ENCODE measurements at regions not wholly inside any gene's neighbourhood (a gene's known extent, or its start where the extent isn't known, plus 50 kb on each side); places are given as distances from the start of the nearest gene placed in this dataset.
"Not testable (repeated sequence)": the region's sequence is repeated elsewhere in the genome, so short reads cannot be mapped to it uniquely, and the experiment has no call there.

- TF ChIP-seq, protein P1, sequence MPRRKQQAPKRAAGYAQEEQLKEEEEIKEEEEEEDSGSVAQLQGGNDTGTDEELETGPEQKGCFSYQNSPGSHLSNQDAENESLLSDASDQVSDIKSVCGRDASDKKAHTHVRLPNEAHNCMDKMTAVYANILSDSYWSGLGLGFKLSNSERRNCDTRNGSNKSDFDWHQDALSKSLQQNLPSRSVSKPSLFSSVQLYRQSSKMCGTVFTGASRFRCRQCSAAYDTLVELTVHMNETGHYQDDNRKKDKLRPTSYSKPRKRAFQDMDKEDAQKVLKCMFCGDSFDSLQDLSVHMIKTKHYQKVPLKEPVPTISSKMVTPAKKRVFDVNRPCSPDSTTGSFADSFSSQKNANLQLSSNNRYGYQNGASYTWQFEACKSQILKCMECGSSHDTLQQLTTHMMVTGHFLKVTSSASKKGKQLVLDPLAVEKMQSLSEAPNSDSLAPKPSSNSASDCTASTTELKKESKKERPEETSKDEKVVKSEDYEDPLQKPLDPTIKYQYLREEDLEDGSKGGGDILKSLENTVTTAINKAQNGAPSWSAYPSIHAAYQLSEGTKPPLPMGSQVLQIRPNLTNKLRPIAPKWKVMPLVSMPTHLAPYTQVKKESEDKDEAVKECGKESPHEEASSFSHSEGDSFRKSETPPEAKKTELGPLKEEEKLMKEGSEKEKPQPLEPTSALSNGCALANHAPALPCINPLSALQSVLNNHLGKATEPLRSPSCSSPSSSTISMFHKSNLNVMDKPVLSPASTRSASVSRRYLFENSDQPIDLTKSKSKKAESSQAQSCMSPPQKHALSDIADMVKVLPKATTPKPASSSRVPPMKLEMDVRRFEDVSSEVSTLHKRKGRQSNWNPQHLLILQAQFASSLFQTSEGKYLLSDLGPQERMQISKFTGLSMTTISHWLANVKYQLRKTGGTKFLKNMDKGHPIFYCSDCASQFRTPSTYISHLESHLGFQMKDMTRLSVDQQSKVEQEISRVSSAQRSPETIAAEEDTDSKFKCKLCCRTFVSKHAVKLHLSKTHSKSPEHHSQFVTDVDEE (CRISPR knock-in tag; IDR thresholded peaks at IDR 0.05) = no peak
- no peak for TF ChIP-seq GLIS3 (CRISPR knock-in tag; IDR thresholded peaks at IDR 0.05)
- no peak for TF ChIP-seq ESRRG (CRISPR knock-in tag; IDR thresholded peaks at IDR 0.05)
- TF ChIP-seq ZNF70 (CRISPR knock-in tag; IDR thresholded peaks at IDR 0.05) = no peak
- TF ChIP-seq ZNF8 (CRISPR knock-in tag; IDR thresholded peaks at IDR 0.05) = no peak
- no peak for TF ChIP-seq PPARA (CRISPR knock-in tag; IDR thresholded peaks at IDR 0.05; ENCODE audit: borderline replicate concordance)
- TF ChIP-seq OSR1 (CRISPR knock-in tag; IDR thresholded peaks at IDR 0.05) = no peak
- TF ChIP-seq, protein P2, sequence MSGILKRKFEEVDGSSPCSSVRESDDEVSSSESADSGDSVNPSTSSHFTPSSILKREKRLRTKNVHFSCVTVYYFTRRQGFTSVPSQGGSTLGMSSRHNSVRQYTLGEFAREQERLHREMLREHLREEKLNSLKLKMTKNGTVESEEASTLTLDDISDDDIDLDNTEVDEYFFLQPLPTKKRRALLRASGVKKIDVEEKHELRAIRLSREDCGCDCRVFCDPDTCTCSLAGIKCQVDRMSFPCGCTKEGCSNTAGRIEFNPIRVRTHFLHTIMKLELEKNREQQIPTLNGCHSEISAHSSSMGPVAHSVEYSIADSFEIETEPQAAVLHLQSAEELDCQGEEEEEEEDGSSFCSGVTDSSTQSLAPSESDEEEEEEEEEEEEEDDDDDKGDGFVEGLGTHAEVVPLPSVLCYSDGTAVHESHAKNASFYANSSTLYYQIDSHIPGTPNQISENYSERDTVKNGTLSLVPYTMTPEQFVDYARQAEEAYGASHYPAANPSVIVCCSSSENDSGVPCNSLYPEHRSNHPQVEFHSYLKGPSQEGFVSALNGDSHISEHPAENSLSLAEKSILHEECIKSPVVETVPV (CRISPR knock-in tag; IDR thresholded peaks at IDR 0.05) = no peak
Observed at GRCh38 chr13:59437544-59438301, 726.0 kb downstream of the DIAPH3 start (continued).

GRCh38 chr13:59439776-59440428 is 723.8 kb downstream of the DIAPH3 start:
- no peak for TF ChIP-seq TCF4 (CRISPR knock-in tag; IDR thresholded peaks at IDR 0.05; ENCODE audit: borderline replicate concordance)
- TF ChIP-seq, protein P3, sequence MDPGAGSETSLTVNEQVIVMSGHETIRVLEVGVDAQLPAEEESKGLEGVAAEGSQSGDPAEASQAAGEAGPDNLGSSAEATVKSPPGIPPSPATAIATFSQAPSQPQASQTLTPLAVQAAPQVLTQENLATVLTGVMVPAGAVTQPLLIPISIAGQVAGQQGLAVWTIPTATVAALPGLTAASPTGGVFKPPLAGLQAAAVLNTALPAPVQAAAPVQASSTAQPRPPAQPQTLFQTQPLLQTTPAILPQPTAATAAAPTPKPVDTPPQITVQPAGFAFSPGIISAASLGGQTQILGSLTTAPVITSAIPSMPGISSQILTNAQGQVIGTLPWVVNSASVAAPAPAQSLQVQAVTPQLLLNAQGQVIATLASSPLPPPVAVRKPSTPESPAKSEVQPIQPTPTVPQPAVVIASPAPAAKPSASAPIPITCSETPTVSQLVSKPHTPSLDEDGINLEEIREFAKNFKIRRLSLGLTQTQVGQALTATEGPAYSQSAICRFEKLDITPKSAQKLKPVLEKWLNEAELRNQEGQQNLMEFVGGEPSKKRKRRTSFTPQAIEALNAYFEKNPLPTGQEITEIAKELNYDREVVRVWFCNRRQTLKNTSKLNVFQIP (CRISPR knock-in tag; IDR thresholded peaks at IDR 0.05; ENCODE audit: borderline replicate concordance, low read depth) = no peak
- no peak for TF ChIP-seq PPARA (CRISPR knock-in tag; IDR thresholded peaks at IDR 0.05; ENCODE audit: borderline replicate concordance)
- no peak for TF ChIP-seq ESRRG (CRISPR knock-in tag; IDR thresholded peaks at IDR 0.05)
- TF ChIP-seq RARB (CRISPR knock-in tag; IDR thresholded peaks at IDR 0.05) = no peak
- no peak for TF ChIP-seq ISL1 (CRISPR knock-in tag; IDR thresholded peaks at IDR 0.05)
- no peak for TF ChIP-seq ZFP30 (CRISPR knock-in tag; IDR thresholded peaks at IDR 0.05)
- no peak for TF ChIP-seq GLIS3 (CRISPR knock-in tag; IDR thresholded peaks at IDR 0.05)
- TF ChIP-seq CREB5 (CRISPR knock-in tag; IDR thresholded peaks at IDR 0.05; ENCODE audit: low read depth) = no peak
- TF ChIP-seq ZNF565 (CRISPR knock-in tag; conservative IDR thresholded peaks at IDR 0.05; ENCODE audit: low read depth) = no peak
- no peak for ATAC-seq

- ATAC-seq = not testable (repeated sequence)
Observed at GRCh38 chr13:59441068-59441467, 722.7 kb downstream of the DIAPH3 start.

GRCh38 chr13:59441596-59442280 is 722.0 kb downstream of the DIAPH3 start:
- TF ChIP-seq PPARA (CRISPR knock-in tag; IDR thresholded peaks at IDR 0.05; ENCODE audit: borderline replicate concordance) = no peak
- TF ChIP-seq, protein P3 (CRISPR knock-in tag; IDR thresholded peaks at IDR 0.05; ENCODE audit: borderline replicate concordance, low read depth) = no peak
- TF ChIP-seq GLIS3 (CRISPR knock-in tag; IDR thresholded peaks at IDR 0.05) = no peak
- TF ChIP-seq ZFP3 (CRISPR knock-in tag; IDR thresholded peaks at IDR 0.05) = no peak
- no peak for TF ChIP-seq ARNTL (CRISPR knock-in tag; IDR thresholded peaks at IDR 0.05; ENCODE audit: borderline replicate concordance, low read depth)
- TF ChIP-seq, protein P1 (CRISPR knock-in tag; IDR thresholded peaks at IDR 0.05) = no peak
- no peak for TF ChIP-seq CREB5 (CRISPR knock-in tag; IDR thresholded peaks at IDR 0.05; ENCODE audit: low read depth)
- TF ChIP-seq ZNF70 (CRISPR knock-in tag; IDR thresholded peaks at IDR 0.05) = no peak
- no peak for TF ChIP-seq TOX (CRISPR knock-in tag; IDR thresholded peaks at IDR 0.05; ENCODE audit: borderline replicate concordance)
- TF ChIP-seq RARB (CRISPR knock-in tag; IDR thresholded peaks at IDR 0.05) = no peak
- no peak for ATAC-seq

Data from SK-N-SH treated with all-trans-retinoic acid at 6 μM for 48 hours (cell line).